ENCODE measurements at regions not wholly inside any gene's neighbourhood (a gene's known extent, or its start where the extent isn't known, plus 50 kb on each side); places are given as distances from the start of the nearest gene placed in this dataset.

DNA sequence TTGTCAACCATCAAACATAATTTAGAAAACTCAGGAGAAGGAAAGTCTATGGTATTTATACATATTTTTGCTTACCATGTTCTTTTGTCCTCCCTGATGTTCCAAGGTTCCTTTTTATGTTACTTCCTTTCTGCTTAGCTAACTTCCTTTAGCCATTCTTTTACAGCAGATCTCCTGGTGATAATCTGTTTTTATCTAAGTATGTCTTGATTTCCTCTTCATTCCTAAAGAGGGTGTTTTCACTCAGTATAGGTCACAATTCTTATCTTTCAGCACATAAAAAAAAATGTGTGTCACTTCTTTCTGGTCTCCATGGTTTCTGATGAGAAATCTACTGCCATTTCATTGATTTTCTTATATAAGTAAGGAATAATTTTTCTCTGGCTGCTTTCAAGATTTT, 384.4 kb upstream of the PDE4D start:
- no peaks in the 10 kb centered on the region for H3K36me3 ChIP-seq
- no peak overlapping the region for H3K4me3 ChIP-seq
- TF ChIP-seq EP300 (IDR thresholded peaks at IDR 0.05) (no peak), POLR2A (IDR thresholded peaks at IDR 0.05) (no peak)
- TF ChIP-seq, protein P1, sequence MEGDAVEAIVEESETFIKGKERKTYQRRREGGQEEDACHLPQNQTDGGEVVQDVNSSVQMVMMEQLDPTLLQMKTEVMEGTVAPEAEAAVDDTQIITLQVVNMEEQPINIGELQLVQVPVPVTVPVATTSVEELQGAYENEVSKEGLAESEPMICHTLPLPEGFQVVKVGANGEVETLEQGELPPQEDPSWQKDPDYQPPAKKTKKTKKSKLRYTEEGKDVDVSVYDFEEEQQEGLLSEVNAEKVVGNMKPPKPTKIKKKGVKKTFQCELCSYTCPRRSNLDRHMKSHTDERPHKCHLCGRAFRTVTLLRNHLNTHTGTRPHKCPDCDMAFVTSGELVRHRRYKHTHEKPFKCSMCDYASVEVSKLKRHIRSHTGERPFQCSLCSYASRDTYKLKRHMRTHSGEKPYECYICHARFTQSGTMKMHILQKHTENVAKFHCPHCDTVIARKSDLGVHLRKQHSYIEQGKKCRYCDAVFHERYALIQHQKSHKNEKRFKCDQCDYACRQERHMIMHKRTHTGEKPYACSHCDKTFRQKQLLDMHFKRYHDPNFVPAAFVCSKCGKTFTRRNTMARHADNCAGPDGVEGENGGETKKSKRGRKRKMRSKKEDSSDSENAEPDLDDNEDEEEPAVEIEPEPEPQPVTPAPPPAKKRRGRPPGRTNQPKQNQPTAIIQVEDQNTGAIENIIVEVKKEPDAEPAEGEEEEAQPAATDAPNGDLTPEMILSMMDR (IDR thresholded peaks at IDR 0.05) = no peak
- no peaks in the 10 kb centered on the region for H3K9me3 ChIP-seq
- H3K27me3 ChIP-seq = no peaks in the 10 kb centered on the region
- H3K27ac ChIP-seq = no peak overlapping the region
- no peak for DNase-seq
- intact Hi-C loops (cut with DNase I) = no loop called here
- no peaks in the 10 kb centered on the region for H3K4me1 ChIP-seq (ENCODE audit: insufficient read depth)

DNA sequence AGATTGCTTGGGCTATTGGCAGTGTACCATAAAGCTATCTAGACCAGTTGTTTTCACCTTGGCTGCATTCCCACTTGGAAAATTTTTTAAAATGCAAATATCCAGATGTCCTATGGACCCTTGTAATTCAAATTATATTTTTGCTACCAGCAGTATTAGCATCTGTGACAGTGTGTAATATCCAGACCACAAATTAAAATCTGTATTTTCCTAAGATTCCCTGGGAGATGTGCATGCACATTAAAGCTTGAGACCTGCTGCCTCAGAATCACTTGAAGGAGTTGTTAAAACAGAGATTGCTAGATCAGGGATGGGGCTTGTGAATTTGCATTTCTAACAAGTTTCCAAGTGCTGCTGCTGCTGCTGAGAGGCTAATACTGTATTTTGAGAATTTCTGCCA, 381.2 kb upstream of the PDE4D start:
- no peak overlapping the region for H3K27ac ChIP-seq

DNA sequence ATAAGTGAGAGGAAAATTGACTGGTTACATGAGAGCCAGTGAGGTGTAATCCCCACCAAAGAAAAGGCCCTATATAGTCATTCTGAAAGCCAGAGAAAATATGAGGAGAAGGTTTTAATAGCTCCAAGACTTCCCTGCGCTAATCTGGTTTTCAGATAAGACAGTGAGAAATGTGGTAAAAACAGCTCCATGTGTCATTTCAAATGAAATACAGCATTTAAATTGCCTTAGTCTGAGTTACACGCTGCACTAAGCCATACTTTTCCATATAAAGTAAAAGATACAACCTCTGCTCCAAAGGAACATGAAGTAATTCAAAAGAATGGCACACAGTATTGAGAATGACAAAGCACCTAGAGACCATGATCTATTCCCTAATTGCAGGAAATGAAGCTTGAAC, 378.0 kb upstream of the PDE4D start:
- Histone ChIP-seq H3K27ac (no peak overlapping the region), H3K27me3 (no peaks in the 10 kb centered on the region), H3K4me1 (ENCODE audit: insufficient read depth) (no peaks in the 10 kb centered on the region), H3K4me3 (no peak overlapping the region), H3K9me3 (no peaks in the 10 kb centered on the region), H3K36me3 (no peaks in the 10 kb centered on the region)
- DNase-seq = no peak
- TF ChIP-seq, protein P1 (IDR thresholded peaks at IDR 0.05) = no peak
- no peak for TF ChIP-seq EP300 (IDR thresholded peaks at IDR 0.05)
- no peak for TF ChIP-seq POLR2A (IDR thresholded peaks at IDR 0.05)
- WGBS, 3 donors = 38 to 40% (median 39%) methylated on average over 2 of the region's 2 CpGs
- intact Hi-C loops (cut with DNase I) = no loop called here

More for the DNA sequence above, 381.2 kb upstream of the PDE4D start:
- Histone ChIP-seq H3K4me1 (ENCODE audit: insufficient read depth) (no peaks in the 10 kb centered on the region), H3K27me3 (no peaks in the 10 kb centered on the region), H3K4me3 (no peak overlapping the region), H3K9me3 (no peaks in the 10 kb centered on the region), H3K36me3 (no peaks in the 10 kb centered on the region)
- no peak for DNase-seq
- intact Hi-C loops (cut with DNase I) = no loop called here
- TF ChIP-seq EP300 (IDR thresholded peaks at IDR 0.05) = no peak
- TF ChIP-seq, protein P1 (IDR thresholded peaks at IDR 0.05) = no peak
- TF ChIP-seq POLR2A (IDR thresholded peaks at IDR 0.05) = no peak

DNA sequence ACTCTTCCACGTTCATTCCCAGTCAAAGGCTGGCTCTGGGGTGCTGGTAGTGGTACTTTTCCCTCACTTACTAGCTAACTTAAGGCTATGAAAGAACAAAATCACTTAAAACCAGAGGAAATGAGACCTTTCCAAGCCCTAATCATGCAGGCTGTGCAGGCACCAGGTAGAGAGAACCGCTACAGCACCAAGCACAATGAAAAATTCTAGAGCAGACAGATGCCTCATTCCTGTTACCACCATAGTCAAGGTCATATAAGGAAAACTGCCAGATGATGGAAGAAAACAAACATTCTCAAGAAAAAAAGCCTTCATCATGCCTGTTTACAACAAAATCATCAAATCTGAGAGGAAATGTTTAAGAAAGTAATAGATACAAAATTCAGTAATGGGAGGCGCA, 374.4 kb upstream of the PDE4D start:
- H3K36me3 ChIP-seq = no peaks in the 10 kb centered on the region
- no peak for DNase-seq
- H3K9me3 ChIP-seq = no peaks in the 10 kb centered on the region
- H3K27ac ChIP-seq = no peak overlapping the region
- no peaks in the 10 kb centered on the region for H3K4me1 ChIP-seq (ENCODE audit: insufficient read depth)
- intact Hi-C loops (cut with DNase I) = no loop called here
- H3K27me3 ChIP-seq = no peaks in the 10 kb centered on the region
- TF ChIP-seq, protein P1 (IDR thresholded peaks at IDR 0.05) = no peak
- TF ChIP-seq EP300 (IDR thresholded peaks at IDR 0.05) (no peak), POLR2A (IDR thresholded peaks at IDR 0.05) (no peak)
- no peak overlapping the region for H3K4me3 ChIP-seq
- 46 to 61% (median 46%) methylated on average over 3 of the region's 3 CpGs for WGBS, 3 donors

DNA sequence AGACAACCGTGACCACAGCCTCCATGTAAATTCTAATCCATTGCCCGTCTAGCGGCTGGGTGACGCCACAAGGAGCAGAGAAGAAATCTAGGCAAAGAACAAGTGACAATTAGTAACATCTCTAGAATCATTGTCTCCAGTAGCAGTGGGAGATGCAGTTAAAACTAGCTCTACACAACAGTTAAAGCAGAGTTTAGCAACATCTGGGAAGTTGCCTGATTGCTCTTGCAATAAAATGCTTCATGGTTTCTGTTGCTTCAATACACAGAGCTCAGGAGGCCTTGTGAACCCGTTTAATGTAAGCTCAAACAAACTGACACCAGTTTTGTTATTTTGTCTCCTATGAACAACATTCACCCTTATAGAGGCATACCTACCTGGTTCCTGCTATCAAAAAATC, 369.8 kb upstream of the PDE4D start:
- 86 to 91% (median 87%) methylated on average over 5 of the region's 5 CpGs for WGBS, 3 donors
- intact Hi-C loops (cut with DNase I) = no loop called here

More for the DNA sequence above, 369.8 kb upstream of the PDE4D start:
- no peak for DNase-seq
- TF ChIP-seq, protein P1 (IDR thresholded peaks at IDR 0.05) = no peak
- TF ChIP-seq POLR2A (IDR thresholded peaks at IDR 0.05) (no peak), EP300 (IDR thresholded peaks at IDR 0.05) (no peak)
- no peak overlapping the region for H3K27ac ChIP-seq
- no peaks in the 10 kb centered on the region for H3K36me3 ChIP-seq
- no peak overlapping the region for H3K4me3 ChIP-seq
- no peaks in the 10 kb centered on the region for H3K9me3 ChIP-seq
- H3K4me1 ChIP-seq (ENCODE audit: insufficient read depth) = no peaks in the 10 kb centered on the region
- H3K27me3 ChIP-seq = no peaks in the 10 kb centered on the region
